ENCODE measurements at regions not wholly inside any gene's neighbourhood (a gene's known extent, or its start where the extent isn't known, plus 50 kb on each side); places are given as distances from the start of the nearest gene placed in this dataset.

DNA sequence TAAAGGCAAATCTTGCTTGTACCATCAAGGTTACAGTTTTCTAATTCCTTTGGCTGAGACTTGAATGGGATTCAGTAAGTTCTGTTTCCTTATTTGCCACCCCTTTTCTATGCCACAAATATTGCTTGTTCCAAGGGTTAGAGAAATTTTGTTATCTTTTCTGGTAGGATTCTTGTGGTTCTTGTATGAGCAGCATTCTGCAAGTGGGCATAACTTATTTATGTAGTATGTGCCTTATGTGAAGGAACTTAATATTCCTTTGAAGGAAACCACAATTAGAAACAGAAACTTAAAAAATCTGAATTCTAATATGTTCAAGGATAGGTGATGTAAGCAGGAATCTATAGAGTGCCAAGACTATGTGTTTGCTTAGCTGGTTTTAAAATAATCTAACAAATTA is 53.1 kb upstream of the TSPAN5 start:
- TF ChIP-seq POLR2A (IDR thresholded peaks at IDR 0.05), result no peak
- TF ChIP-seq, protein P1, sequence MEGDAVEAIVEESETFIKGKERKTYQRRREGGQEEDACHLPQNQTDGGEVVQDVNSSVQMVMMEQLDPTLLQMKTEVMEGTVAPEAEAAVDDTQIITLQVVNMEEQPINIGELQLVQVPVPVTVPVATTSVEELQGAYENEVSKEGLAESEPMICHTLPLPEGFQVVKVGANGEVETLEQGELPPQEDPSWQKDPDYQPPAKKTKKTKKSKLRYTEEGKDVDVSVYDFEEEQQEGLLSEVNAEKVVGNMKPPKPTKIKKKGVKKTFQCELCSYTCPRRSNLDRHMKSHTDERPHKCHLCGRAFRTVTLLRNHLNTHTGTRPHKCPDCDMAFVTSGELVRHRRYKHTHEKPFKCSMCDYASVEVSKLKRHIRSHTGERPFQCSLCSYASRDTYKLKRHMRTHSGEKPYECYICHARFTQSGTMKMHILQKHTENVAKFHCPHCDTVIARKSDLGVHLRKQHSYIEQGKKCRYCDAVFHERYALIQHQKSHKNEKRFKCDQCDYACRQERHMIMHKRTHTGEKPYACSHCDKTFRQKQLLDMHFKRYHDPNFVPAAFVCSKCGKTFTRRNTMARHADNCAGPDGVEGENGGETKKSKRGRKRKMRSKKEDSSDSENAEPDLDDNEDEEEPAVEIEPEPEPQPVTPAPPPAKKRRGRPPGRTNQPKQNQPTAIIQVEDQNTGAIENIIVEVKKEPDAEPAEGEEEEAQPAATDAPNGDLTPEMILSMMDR (IDR thresholded peaks at IDR 0.05), result no peak

Data from suprapubic skin (tissue), 3 donors.